ENCODE measurements at regions not wholly inside any gene's neighbourhood (a gene's known extent, or its start where the extent isn't known, plus 50 kb on each side); places are given as distances from the start of the nearest gene placed in this dataset.

GRCh38 chr14:37698840-37699777, 103.7 kb downstream of the TTC6 start:
- TF ChIP-seq CTCF (IDR thresholded peaks at IDR 0.05) (no peak), POLR2A (IDR thresholded peaks at IDR 0.05) (no peak)
